ENCODE measurements at regions not wholly inside any gene's neighbourhood (a gene's known extent, or its start where the extent isn't known, plus 50 kb on each side); places are given as distances from the start of the nearest gene placed in this dataset.

DNA sequence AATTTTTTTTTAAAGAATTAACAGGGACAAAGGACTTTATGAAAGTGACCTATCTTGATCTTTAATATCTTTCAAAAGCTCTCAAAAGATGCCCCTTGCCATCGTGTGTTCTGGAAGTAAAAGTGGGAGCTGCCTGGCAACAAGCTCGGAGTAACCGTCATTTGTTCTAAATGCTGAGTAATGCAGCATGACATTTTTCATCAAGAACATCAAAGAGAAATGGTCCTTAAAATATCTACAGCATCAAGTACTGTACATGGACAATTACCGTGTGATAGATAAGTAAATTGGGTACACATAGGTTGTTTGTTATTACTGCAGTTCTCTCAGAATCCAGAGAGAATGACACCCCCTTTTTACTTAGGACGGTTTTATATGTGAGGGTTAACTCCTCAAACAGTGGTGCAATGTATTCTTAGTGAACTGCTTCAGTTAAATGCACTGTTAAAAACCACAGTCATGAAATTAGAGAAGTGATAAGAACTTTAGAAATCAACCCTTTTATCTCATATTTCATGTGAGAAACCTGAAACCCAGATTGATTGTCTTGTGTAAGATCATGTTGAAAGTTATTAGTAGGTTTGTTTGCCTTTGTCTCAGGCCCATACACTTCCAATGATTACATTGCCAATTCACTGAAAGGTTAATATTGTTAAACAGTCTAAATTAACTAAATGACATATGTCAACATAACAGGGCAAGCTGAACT lies 90.6 kb upstream of the HNMT start:
- DNase-seq (ENCODE audit: low read depth, low spot score), result no peak

DNA sequence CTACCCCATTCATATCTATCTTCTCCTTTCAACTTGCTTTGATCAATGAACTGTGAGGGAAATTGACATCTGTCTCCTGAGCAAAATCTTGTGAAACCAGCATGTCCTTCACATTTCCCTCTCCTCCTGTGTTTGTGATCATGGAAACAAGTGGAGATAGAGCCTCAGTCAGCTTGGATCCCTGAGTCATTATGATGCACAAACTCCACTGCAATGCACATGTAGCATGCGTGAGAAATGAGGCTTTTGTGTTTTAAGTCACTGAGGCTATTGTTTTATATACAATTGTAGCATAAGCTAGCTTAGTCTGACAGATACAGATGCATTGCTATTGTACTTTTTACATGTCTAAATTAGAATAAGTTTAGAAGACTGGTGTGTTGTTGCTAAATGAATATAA lies 85.2 kb upstream of the HNMT start:
- no peak for DNase-seq (ENCODE audit: low read depth, low spot score)
- POLR2A ChIA-PET, result no interaction called here
- no peak overlapping the region for H3K4me3 ChIP-seq (ENCODE audit: low read depth, low read length)
- TF ChIP-seq, protein P1, sequence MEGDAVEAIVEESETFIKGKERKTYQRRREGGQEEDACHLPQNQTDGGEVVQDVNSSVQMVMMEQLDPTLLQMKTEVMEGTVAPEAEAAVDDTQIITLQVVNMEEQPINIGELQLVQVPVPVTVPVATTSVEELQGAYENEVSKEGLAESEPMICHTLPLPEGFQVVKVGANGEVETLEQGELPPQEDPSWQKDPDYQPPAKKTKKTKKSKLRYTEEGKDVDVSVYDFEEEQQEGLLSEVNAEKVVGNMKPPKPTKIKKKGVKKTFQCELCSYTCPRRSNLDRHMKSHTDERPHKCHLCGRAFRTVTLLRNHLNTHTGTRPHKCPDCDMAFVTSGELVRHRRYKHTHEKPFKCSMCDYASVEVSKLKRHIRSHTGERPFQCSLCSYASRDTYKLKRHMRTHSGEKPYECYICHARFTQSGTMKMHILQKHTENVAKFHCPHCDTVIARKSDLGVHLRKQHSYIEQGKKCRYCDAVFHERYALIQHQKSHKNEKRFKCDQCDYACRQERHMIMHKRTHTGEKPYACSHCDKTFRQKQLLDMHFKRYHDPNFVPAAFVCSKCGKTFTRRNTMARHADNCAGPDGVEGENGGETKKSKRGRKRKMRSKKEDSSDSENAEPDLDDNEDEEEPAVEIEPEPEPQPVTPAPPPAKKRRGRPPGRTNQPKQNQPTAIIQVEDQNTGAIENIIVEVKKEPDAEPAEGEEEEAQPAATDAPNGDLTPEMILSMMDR (IDR thresholded peaks at IDR 0.05; ENCODE audit: insufficient read depth, low read length, missing control alignments), result no peak
- CTCF ChIA-PET, result no interaction called here

More for the DNA sequence above, 90.6 kb upstream of the HNMT start:
- ChIA-PET POLR2A (no interaction called here), CTCF (interaction anchor here (0.6 kb wide), 1 partner anchor 15 kb away, joined by 3 read pairs; no protein-coding TSS in a partner anchor)
- H3K4me3 ChIP-seq (ENCODE audit: low read depth, low read length), result no peak overlapping the region
- TF ChIP-seq, protein P1 (IDR thresholded peaks at IDR 0.05; ENCODE audit: insufficient read depth, low read length, missing control alignments), result no peak

DNA sequence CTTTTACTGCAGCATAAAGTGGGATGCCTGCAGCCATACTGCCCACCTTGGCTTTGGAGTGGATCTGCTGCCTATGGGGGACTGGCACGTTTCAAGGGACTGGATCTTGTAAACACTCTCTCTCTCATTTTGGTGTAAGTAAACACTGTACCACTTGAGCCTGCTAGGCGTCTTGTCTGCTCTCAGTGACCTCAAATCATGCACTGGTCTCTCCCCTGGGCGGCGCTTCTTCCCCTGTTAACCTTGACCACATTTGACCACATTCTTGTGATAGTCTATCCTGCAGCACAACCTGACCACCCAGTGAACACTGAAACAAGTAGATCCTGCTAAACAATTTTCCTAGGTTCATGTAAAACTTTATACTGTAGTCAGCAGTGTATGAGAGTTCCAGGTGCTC lies 82.6 kb upstream of the HNMT start:
- POLR2A ChIA-PET, result no interaction called here
- CTCF ChIA-PET, result no interaction called here
- H3K4me3 ChIP-seq (ENCODE audit: low read depth, low read length), result no peak overlapping the region
- TF ChIP-seq, protein P1 (IDR thresholded peaks at IDR 0.05; ENCODE audit: insufficient read depth, low read length, missing control alignments), result no peak
- no peak for DNase-seq (ENCODE audit: low read depth, low spot score)

DNA sequence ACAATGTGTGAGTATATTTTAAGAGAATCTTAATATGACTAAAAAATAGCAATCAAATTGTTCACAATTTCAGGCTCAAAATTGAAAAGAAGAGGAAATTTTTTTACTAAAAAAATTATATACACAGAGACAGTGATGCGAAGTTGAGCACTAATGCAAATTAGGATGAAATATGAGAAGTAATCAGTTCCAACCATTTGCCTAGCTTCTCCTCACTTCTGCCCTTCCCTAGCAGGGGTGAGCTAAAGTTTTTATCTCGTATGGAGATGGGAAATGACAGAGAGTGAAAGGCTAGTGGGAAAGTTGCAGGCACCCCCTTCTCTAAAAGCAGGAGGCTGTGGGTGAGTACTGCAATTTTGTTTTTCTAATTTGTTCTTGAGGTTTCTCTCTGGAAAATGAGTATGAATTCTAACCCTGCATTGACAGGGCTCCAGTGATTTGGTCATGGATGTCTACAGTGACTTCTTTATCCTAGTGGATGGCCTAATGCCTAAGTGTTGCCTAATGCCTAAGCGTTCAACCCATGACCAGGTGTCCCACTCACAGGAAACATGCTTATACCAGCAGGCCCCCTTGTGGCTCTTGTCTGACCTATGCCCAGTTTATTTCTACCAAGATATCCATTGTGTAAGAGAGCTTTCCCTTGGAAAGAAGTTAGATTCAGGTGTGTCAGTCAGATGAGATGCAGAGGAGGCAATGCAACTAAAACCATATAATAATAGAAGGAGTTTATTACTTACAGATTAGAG lies 78.0 kb upstream of the HNMT start:
- POLR2A ChIA-PET, result no interaction called here
- CTCF ChIA-PET, result no interaction called here
- TF ChIP-seq, protein P1 (IDR thresholded peaks at IDR 0.05; ENCODE audit: insufficient read depth, low read length, missing control alignments), result no peak
- H3K4me3 ChIP-seq (ENCODE audit: low read depth, low read length), result no peak overlapping the region
- no peak for DNase-seq (ENCODE audit: low read depth, low spot score)

DNA sequence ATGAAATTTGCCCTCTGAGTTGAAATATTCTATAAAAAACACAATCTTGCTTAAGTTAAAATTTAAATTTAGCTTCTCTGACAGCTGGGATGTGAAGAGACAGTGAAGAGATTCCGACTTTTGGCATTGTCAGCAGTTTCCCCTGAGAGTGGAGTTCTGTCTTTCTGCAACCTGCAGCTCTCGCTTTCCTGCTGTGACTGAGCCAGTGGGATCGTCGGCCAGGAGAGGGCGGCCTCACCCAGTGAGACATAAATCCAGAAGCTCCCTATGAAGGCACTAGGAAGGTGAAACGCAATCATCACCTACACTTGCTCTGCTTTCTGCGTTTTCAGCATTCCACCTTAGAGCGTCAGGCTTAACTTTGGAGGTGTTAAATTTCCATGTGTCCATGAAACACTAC lies 75.4 kb upstream of the HNMT start:
- TF ChIP-seq, protein P1 (IDR thresholded peaks at IDR 0.05; ENCODE audit: insufficient read depth, low read length, missing control alignments), result peak; percentile 44
- no peak for DNase-seq (ENCODE audit: low read depth, low spot score)
- ChIA-PET CTCF (interaction anchor here (1.3 to 2.6 kb wide), 5 partner anchors 15 to 939 kb away, joined by 3 to 12 read pairs (median 10); no protein-coding TSS in a partner anchor), POLR2A (no interaction called here)
- H3K4me3 ChIP-seq (ENCODE audit: low read depth, low read length), result no peak overlapping the region

DNA sequence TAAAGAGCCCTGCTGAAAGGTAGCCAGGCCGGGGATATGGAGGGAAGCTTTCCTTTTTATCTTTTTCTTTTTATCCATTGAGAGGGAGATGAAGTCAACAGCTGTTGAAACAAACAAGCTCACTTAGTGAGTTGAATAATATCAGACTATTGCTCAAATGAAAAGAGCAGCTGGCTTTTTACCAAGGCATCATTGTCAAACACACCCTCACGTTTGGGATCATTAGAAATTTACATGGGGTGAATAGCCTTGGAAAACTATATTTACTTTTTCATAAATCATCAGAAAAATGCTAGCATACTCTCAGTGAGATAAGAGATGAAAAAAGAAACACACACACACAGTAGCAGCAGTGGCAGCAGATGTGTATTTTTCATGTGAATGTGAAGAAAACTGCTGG lies 71.5 kb upstream of the HNMT start:
- H3K4me3 ChIP-seq (ENCODE audit: low read depth, low read length), result no peak overlapping the region
- DNase-seq (ENCODE audit: low read depth, low spot score), result no peak
- ChIA-PET POLR2A (no interaction called here), CTCF (no interaction called here)
- TF ChIP-seq, protein P1 (IDR thresholded peaks at IDR 0.05; ENCODE audit: insufficient read depth, low read length, missing control alignments), result no peak

Data from AG04449 (cell line).